Posterior vena cava (tissue), 2 donors: ENCODE measurements at regions not wholly inside any gene's neighbourhood (a gene's known extent, or its start where the extent isn't known, plus 50 kb on each side); places are given as distances from the start of the nearest gene placed in this dataset.

Source experiments
- DNase-seq: peaks from one replicate; pipeline ENCODE4 v3.0.0-alpha.2; 2020; ENCODE audit warnings: low spot score
- intact Hi-C, 2 donors: fragments of 100-400 bp; cut with DNase I; formaldehyde crosslinking; loops; one replicate each; pipeline versions ENCODE4 v1.14.1 to v1.14.2; 2022 to 2023
- donor health status: DM: yes; HTN: yes; CAD: no.
- donor health status: DM: yes; HTN: yes; CAD: no.

DNA sequence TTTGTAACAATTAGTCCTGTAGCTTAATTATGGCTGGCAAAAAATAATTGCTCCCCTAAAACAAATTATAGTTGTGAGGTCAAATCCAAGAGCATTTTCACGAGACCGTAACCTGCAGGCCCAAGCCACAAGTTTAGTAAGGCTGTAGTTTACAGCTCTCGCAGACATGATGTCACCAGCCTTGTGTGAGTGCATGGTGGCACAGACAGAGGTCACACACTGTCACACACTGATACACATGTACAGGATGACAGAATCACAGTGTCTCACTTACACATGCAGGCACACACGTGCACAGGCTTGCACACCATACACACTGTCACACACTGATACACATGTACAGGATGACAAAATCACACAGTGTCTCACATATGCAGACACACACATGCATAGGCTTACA lies 518.8 kb downstream of the IRX1 start:
- intact Hi-C loops, result no loop called here

DNA sequence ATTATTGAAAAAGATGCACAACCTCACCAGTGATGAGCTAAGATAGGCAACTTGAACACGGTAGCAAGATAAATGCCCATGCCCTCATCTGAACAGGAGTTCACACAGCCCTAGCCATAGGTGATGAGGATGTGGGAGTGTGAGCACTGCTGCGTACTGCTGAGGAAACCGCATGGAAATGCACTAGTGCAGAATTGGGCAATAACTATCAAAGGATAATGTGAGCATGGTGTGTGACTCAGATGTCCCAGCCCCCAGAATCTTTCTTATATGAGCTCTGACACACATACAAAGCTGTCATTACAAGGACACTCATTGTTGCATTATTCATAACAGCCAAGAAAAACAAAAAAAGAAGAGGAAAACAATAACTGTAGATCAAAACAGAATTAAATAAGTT lies 521.2 kb downstream of the IRX1 start:
- no peak for DNase-seq
- intact Hi-C loops, result no loop called here

More for the DNA sequence above, 518.8 kb downstream of the IRX1 start:
- no peak for DNase-seq

DNA sequence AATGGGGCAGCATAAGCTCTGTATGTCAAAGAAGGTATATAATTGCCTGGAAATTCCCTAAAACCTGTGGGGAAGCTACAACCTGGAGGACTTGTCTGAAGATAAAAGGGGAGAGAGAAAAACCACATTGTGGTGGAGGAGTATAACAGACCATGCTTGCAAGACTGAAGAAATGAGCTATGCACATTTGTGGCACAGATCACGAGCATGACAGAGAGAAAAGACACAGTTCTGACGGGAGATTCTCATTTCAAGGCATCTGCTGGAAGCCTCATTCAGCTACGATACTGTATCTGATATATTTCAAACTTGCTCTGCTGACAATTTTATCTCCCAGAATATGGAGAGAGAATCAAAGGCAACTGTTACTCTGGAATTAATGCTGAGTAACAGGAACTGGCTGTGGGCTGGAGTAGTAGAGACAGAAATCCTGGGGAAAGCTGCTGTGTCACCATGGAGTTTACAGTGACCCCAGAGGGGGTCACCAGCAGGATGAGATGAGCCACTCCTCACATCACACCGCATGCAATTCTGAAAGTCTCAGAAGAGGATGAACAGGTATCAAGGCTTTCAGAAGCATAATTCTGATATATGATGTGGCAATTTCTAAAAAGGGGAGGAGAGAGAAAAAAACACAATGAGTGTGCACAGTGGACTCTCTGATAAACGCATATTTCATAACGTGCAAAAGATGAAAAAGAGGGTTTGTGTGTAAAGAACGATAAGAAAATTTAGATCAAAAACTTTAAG lies 528.8 kb downstream of the IRX1 start:
- DNase-seq, result no peak
- intact Hi-C loops, result no loop called here

DNA sequence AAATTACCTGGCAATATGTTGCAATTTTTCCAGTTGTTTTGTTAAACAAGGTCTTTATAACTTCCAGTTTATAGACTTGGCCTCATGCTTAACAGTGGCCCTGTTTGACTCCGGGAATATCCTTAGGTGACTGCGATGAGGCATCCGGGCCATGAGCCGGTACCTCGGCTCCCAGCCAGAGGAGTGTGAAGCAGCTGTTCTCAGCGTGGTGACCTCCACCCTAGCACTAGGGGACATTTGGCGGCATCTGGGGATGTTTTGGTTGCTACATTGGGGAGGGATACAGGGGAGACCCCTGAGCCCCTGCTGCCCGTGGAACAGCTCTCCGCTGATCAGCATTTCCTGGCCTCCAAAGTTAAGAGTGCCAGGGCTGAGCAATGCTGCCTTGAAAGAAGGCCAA lies 533.4 kb downstream of the IRX1 start:
- no peak for DNase-seq
- intact Hi-C loops, result loop anchor here in 1 of 2 donors (2.0 kb wide), 1 partner anchor 22 kb away; no protein-coding TSS in a partner anchor

DNA sequence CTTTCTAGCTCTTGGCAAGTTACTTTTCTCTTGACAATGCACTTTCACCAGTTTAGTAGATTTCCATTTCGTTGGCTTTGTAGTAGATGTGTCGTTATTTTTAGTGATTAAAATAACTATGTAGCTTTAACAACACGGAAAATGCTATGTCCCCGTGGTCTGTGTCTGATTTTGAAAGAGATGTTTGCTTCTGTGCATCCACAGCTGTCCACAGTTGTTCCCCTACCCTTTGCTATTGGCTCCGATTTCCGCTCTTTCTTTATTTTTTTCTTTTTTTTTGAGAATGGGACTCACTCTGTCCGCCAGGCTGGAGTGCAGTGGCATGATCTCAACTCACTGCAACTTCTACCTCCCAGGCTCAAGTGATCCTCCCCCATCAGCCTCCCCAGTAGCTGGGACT lies 533.9 kb downstream of the IRX1 start:
- no peak for DNase-seq
- intact Hi-C loops, result loop anchor here in 1 of 2 donors (2.0 kb wide), 1 partner anchor 21 kb away; no protein-coding TSS in a partner anchor

DNA sequence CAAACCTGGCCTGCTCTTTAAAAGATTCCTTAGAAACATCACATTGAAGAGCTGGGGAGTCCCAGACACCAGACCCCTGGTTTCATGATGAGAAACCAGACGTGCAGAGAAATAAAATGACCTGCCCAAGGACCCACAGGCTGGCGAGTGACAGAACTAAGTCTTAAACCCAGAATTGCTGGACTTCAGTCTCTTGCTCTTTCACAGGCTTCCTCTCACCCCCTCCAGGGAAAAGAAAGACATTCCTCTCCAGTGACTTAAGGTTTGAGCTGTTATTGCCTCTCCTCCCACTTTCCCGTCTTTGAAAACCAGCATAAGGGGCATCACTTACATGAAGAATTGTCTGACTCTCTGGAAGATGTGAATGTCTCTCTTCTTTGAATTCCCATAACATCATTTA lies 535.2 kb downstream of the IRX1 start:
- DNase-seq, result no peak
- intact Hi-C loops, result no loop called here

DNA sequence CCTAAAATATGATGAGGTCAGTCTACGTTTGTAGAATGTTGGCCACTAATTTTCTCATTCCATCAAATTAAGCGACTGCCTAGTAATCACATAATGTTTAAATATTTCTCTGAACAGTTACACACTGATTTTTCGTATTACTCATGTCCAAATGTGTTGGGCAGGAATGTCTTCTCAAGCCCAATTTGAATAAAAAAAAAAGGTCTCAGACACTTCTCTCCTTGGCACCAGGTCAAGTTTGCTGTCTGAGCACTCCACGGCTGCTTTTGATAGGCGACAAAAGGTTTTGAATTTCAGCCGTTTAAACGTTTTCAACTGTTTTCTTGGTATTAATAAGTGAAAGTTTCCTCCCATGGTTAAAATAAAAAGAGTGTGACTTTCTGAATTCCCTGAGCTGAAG lies 542.1 kb downstream of the IRX1 start:
- DNase-seq, result no peak
- intact Hi-C loops, result no loop called here

DNA sequence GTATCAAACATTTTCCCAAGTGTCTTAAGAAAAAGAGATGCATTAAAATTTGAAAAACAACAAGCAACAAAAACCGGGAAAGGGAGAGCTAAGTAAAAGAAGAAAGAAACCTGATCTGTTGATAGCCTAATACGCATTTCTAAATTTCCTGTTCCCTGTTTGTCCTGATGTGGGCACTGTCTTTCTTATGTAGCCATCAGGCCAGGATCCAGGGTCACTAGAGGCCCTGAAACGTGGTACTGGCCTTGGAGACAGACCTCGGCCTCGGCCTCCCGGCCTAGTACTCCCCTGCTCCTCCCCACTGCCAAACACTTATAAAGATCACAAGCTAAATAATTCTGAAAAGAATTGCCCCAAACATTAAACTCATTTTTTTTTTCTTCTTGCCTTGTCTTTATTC lies 547.2 kb downstream of the IRX1 start:
- intact Hi-C loops, result no loop called here
- no peak for DNase-seq

DNA sequence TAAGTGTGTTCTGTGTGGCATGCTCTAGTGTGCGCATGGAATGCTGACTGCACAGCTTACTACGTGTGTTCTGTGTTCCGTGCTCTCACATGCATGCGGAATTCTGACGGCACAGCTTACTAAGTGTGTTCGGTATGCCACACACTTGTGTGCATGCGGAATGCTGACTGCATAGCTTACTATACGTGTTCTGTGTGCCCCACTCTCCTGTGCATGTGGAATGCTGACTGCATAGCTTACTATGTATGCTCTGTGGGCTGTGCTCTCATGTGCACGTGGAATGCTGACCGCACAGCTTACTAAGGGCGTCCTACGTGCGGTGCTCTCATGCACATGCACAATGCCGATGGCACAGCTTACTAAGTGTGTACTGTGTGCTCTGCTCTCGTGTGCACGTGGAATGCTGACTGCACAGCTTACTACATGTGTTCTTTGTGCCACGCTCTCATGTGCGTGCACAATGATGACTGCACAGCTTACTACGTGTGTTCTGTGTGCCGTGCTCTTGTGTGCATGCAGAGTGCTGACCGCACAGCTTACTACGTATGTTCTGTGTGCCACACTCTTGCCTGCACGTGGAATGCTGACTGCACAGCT lies 548.9 kb downstream of the IRX1 start:
- intact Hi-C loops, result no loop called here
- DNase-seq, result no peak

DNA sequence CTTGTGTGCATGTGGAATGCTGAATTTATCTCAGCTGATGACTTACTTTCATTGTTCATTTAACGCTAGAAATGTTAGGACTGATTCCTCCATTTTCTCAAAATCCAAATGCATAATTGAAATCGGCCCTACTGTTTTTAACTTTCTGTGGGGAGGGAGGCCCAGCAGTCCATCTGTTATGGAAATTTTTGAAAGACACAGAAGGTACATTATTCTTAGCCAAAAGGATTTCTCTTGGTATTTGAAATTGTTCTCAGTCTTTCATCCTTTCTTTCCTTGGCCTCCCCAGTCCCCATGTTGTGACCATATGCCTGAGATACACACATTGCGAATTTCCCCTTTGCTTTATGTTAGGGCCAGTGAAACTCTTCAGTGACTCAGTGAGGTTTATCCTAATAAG lies 549.9 kb downstream of the IRX1 start:
- DNase-seq, result no peak
- intact Hi-C loops, result no loop called here

DNA sequence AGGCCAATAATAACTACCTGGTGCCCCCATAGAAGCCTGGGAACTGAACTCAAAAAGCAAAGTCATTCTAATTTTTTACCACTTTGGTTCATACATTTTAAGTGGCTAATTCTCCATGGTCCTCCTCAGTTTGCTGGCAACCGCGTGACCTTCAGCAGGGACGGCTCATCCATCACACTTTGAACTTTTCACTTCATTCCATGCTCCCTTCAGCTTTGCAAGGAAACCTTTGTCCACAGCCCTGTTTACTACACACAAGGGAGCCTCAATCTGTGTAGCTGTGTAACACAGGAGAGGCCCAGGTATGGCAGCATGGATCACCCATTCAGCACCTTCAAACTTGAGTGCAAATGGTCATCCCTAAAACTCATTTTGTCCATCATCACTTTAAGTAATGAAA lies 552.4 kb downstream of the IRX1 start:
- intact Hi-C loops, result no loop called here
- DNase-seq, result no peak

DNA sequence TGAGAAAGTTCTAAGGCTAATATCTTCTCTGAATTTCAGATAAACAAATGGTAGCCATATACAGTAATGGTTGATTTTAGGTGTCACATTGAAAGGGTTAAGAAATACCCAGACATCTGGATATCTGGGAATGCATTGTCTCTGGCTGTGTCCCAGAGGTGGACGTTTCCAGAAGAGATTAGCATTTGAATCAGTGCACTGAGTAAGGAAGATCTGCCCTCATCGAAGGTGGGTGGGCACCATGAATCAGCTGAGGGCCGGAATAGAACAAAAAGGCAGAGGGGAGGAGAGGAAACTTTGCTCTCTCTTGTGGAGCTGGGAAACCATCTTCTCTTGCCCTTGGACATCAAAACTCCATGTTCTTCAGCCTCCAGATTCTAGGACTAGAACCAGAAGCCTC lies 554.4 kb downstream of the IRX1 start:
- no peak for DNase-seq
- intact Hi-C loops, result loop anchor here in 1 of 2 donors (2.0 kb wide), 1 partner anchor 21 kb away; no protein-coding TSS in a partner anchor

DNA sequence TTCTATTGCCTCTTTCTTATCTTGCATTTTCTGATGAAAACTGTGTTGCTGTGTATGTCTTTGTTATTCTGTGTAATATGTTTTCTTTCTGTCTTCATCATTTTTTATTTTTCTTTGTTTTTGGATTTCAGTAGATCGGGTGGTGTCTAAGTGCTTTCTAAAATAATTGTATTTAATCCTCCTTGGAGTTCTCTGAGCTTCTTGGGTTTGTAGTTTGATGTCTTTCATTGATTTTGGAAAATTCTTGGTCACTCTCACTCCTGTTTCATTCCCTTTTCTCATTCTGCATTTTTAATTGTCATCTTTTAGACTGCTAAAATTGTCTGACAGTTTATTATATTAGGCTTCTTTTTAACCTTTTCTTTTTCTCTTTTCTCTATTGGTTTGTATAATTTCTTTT lies 560.5 kb downstream of the IRX1 start:
- intact Hi-C loops, result no loop called here

DNA sequence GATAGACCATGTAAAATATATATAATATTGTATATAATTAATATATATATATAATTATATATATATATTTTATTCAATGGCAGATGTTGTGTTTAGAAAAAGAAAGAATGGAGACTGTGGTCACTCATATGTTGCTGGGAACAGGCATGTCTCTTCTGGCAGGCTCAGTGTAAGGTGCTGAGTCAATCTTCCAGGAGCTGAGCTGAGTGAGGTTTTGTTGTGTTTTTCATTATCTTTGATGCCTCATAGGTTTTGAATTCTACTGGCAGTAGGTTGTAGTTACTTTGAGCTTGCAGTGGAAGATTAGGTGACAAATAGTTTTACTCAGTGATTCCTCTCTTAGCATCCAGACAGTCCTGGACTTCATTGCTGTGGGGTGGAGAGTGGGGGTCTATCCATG lies 561.3 kb downstream of the IRX1 start:
- intact Hi-C loops, result no loop called here
- no peak for DNase-seq

More for the DNA sequence above, 560.5 kb downstream of the IRX1 start:
- DNase-seq, result no peak

DNA sequence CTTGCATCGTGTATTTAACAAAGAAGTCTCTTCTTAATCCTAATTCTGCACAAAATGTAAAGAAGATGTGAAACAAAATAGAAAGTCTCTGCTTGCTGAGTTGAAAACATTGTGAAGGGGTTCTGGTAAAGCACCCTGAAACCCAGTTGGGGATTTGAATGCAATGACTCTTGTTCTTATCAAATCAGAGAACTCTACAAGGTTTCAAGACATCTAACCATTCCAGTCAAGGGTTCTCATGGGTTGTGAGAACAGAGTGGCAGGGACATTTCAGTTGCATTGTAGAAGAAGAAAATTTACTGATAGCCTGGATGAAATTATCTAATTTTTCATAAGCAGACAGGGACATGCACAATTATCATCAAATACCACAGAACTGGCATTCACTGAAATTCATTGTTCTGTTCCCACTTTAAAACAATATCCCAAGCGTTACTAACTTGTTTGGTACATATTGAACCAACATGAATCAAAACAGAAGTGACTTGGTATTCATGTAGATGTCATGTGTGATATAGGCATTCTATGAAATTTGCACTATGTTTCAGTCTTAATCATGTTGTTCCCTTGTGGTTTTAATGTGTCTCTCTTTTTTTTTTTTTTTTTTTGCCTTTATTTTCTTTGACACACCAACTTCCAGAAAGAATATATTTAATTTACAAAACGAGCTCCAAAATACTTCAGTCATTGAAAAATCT lies 563.3 kb downstream of the IRX1 start:
- intact Hi-C loops, result no loop called here
- no peak for DNase-seq

DNA sequence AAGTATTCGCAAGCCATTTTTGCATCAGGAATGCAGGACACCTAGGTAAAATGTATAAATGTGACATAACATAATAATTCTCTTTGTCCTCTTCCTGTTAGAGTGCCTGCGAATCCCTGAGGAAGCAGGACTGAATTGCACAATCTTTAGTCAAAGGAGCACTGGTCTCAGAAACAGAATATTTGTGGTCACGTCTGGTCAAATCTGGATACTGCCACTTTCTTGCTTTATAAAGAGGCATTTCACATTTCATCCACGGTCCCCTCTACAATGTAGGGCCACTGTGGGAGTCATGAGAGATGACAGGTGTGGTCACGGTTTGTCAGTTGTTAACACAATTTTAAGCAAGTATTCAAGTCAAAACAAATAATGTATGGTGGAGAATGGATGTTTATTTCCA lies 564.0 kb downstream of the IRX1 start:
- intact Hi-C loops, result no loop called here

DNA sequence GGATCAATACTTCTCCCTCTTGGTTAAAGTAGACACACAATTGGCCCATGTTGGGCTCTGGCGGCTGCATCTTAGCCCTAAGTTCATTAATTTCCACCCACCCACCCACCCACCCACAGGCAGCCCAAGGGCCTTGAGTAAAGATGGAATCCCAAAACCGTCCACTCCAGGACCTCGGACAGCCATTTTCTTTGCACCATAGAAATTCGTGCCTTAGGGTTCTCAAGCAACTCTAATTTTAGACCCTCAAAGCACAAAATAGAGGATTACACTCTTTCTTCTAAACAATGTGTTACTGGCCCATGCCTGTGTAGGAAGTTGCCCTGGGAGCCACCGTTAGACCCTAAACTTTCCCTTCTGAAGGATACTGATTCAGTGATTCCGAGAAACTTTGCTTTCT lies 568.5 kb downstream of the IRX1 start:
- no peak for DNase-seq
- intact Hi-C loops, result no loop called here

More for the DNA sequence above, 564.0 kb downstream of the IRX1 start:
- no peak for DNase-seq

DNA sequence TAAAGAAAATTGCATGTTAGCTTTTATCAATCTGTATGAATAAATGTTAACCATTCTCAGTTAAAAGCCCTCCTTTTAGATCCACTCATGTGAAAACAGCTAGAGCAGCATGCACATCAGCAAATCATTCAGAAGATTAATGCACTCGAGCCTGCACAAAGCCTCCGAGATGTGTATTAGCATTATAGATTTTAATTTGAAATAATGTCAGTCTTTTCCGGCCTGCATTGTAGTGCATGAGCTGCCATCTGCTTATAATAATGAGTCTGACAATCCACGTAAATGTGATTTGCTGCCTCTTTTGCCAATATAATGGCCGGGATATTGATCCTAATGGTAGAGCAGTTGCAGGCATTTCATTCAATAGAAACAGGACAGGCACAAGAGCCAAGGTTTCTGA lies 585.1 kb downstream of the IRX1 start:
- intact Hi-C loops, result no loop called here
- DNase-seq, result no peak

DNA sequence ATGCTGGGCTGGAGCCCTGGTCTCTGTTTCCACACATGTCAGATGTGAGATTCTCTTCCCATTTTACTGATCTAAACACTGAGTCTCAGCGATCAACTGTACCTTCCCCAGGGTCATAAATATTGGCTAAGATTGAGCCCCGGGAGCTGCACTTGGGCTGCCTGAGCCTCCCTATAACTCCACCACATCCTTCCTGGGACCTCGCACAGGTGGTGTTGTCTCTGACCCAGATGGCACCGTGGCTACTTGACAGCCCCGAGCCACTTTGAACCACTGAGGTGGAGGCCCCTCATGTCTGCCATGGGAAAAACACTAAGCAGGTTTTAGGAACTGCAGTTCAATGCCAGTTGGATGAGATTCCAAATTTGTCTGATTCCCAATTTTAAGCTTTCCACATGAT lies 586.5 kb downstream of the IRX1 start:
- intact Hi-C loops, result no loop called here
- no peak for DNase-seq

DNA sequence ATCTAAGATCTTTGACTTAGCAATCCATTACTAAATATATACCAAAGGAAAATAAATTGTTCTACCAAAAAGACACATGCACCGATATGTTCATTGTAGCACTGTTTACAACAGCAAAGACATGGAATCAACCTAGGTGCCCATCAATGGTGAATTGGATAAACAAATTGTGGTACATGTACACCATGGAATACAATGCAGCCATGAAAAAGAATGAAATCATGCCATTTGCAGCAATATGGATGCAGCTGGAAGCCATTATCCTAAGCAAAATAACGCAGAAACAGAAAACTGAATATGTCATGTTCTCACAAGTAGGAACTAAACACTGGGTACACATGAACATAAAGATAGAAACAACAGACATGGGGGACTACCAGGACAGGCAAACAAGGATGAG lies 589.5 kb downstream of the IRX1 start:
- DNase-seq, result no peak
- intact Hi-C loops, result no loop called here

DNA sequence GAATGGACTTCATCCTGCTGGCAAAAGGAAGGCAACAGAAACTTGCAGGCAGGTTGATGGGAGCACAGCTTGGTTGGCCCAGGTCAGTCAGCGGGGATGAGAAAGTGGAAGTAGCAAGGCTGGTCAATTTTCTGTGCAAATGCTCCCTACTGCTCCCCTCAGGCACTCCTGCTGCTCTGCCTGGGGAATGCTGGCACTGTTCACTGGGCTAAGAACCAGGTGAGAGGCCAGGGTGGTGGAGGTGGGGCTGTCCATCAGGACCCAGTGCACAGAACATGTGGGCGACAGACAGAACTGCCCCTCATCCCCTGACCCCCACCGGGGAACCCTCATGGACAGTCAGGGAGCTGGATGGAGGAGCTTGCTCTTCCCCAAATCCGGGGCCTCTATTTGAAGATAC lies 593.1 kb downstream of the IRX1 start:
- no peak for DNase-seq
- intact Hi-C loops, result no loop called here
